ENCODE measurements at regions not wholly inside any gene's neighbourhood (a gene's known extent, or its start where the extent isn't known, plus 50 kb on each side); places are given as distances from the start of the nearest gene placed in this dataset.
"Not testable (repeated sequence)": the region's sequence is repeated elsewhere in the genome, so short reads cannot be mapped to it uniquely, and the experiment has no call there.

- DNase-seq (no peak), ATAC-seq (no peak)
- Mint-ChIP-seq H3K27me3 (peaks cover 5% of the 10 kb centered on the region), H3K27ac (no peak overlapping the region), H3K4me1 (peaks cover 3% of the 10 kb centered on the region), H3K36me3 (ENCODE audit: low read depth) (peaks cover 2% of the 10 kb centered on the region), H3K4me3 (no peak overlapping the region)
- no peaks in the 10 kb centered on the region for H3K9me3 ChIP-seq (ENCODE audit: control insufficient read depth, low read length, poor library complexity, severe bottlenecking)
Measured at GRCh38 chrX:13955975-13956374, 73.7 kb downstream of the GEMIN8 start.

GRCh38 chrX:13955095-13955647 is 74.5 kb downstream of the GEMIN8 start:
- H3K9me3 ChIP-seq (ENCODE audit: control insufficient read depth, low read length, poor library complexity, severe bottlenecking), result no peaks in the 10 kb centered on the region
- Mint-ChIP-seq H3K27ac (no peak overlapping the region), H3K4me3 (no peak overlapping the region), H3K27me3 (peaks cover 5% of the 10 kb centered on the region), H3K4me1 (peaks cover 3% of the 10 kb centered on the region), H3K36me3 (ENCODE audit: low read depth) (peaks cover 2% of the 10 kb centered on the region)
- DNase-seq, result no peak
- no peak for ATAC-seq

GRCh38 chrX:13952581-13952980 is 77.1 kb downstream of the GEMIN8 start:
- DNase-seq, result no peak
- Mint-ChIP-seq H3K27ac (no peak overlapping the region), H3K27me3 (peaks cover 5% of the 10 kb centered on the region), H3K4me3 (no peak overlapping the region), H3K4me1 (no peaks in the 10 kb centered on the region), H3K36me3 (ENCODE audit: low read depth) (no peaks in the 10 kb centered on the region)
- no peak for ATAC-seq
- H3K9me3 ChIP-seq (ENCODE audit: control insufficient read depth, low read length, poor library complexity, severe bottlenecking), result no peaks in the 10 kb centered on the region

- not testable (repeated sequence) for ATAC-seq; H3K27ac Mint-ChIP-seq; H3K4me3 Mint-ChIP-seq; H3K36me3 Mint-ChIP-seq (ENCODE audit: low read depth); DNase-seq; H3K9me3 ChIP-seq (ENCODE audit: control insufficient read depth, low read length, poor library complexity, severe bottlenecking); H3K4me1 Mint-ChIP-seq
- H3K27me3 Mint-ChIP-seq, result peaks cover 10% of the 10 kb centered on the region
Measured at GRCh38 chrX:13946223-13946622, 83.5 kb downstream of the GEMIN8 start.

- H3K27me3 Mint-ChIP-seq, result peaks cover 15% of the 10 kb centered on the region
- not testable (repeated sequence) for ATAC-seq
Measured at GRCh38 chrX:13945787-13946186, 83.9 kb downstream of the GEMIN8 start.

GRCh38 chrX:13940671-13941070 is 89.0 kb downstream of the GEMIN8 start:
- no peak for ATAC-seq
- Mint-ChIP-seq H3K4me1 (no peaks in the 10 kb centered on the region), H3K4me3 (no peak overlapping the region), H3K36me3 (ENCODE audit: low read depth) (no peaks in the 10 kb centered on the region), H3K27ac (no peak overlapping the region), H3K27me3 (peaks cover 21% of the 10 kb centered on the region)
- no peak for DNase-seq
- no peaks in the 10 kb centered on the region for H3K9me3 ChIP-seq (ENCODE audit: control insufficient read depth, low read length, poor library complexity, severe bottlenecking)

More at GRCh38 chrX:13945787-13946186, 83.9 kb downstream of the GEMIN8 start:
- not testable (repeated sequence) for H3K9me3 ChIP-seq (ENCODE audit: control insufficient read depth, low read length, poor library complexity, severe bottlenecking); H3K36me3 Mint-ChIP-seq (ENCODE audit: low read depth); H3K4me3 Mint-ChIP-seq; H3K4me1 Mint-ChIP-seq; DNase-seq; H3K27ac Mint-ChIP-seq

GRCh38 chrX:13939741-13940597 is 89.7 kb downstream of the GEMIN8 start:
- Mint-ChIP-seq H3K36me3 (ENCODE audit: low read depth) (no peaks in the 10 kb centered on the region), H3K27me3 (peaks cover 21% of the 10 kb centered on the region), H3K4me3 (no peak overlapping the region), H3K4me1 (no peaks in the 10 kb centered on the region), H3K27ac (no peak overlapping the region)
- H3K9me3 ChIP-seq (ENCODE audit: control insufficient read depth, low read length, poor library complexity, severe bottlenecking), result no peaks in the 10 kb centered on the region
- no peak for ATAC-seq
- DNase-seq, result no peak

- H3K4me3 Mint-ChIP-seq, result peak overlapping the region; percentile 57
- H3K27ac Mint-ChIP-seq, result no peak overlapping the region
- peaks cover 21% of the 10 kb centered on the region for H3K27me3 Mint-ChIP-seq
- H3K4me1 Mint-ChIP-seq, result no peaks in the 10 kb centered on the region
- DNase-seq (no peak), ATAC-seq (no peak)
- no peaks in the 10 kb centered on the region for H3K36me3 Mint-ChIP-seq (ENCODE audit: low read depth)
- H3K9me3 ChIP-seq (ENCODE audit: control insufficient read depth, low read length, poor library complexity, severe bottlenecking), result no peaks in the 10 kb centered on the region
Measured at GRCh38 chrX:13938829-13939530, 90.7 kb downstream of the GEMIN8 start.

- H3K4me3 Mint-ChIP-seq, result peak overlapping the region; percentile 53
- peaks cover 21% of the 10 kb centered on the region for H3K27me3 Mint-ChIP-seq
- ATAC-seq (no peak), DNase-seq (no peak)
- no peaks in the 10 kb centered on the region for H3K36me3 Mint-ChIP-seq (ENCODE audit: low read depth)
- H3K4me1 Mint-ChIP-seq, result no peaks in the 10 kb centered on the region
- H3K27ac Mint-ChIP-seq, result no peak overlapping the region
- no peaks in the 10 kb centered on the region for H3K9me3 ChIP-seq (ENCODE audit: control insufficient read depth, low read length, poor library complexity, severe bottlenecking)
Measured at GRCh38 chrX:13938051-13938828, 91.5 kb downstream of the GEMIN8 start.

- Mint-ChIP-seq H3K4me3 (peak overlapping the region; percentile 53), H3K36me3 (ENCODE audit: low read depth) (no peaks in the 10 kb centered on the region), H3K27ac (no peak overlapping the region), H3K27me3 (peaks cover 21% of the 10 kb centered on the region), H3K4me1 (no peaks in the 10 kb centered on the region)
- ATAC-seq, result no peak
- H3K9me3 ChIP-seq (ENCODE audit: control insufficient read depth, low read length, poor library complexity, severe bottlenecking), result no peaks in the 10 kb centered on the region
- DNase-seq, result no peak
Measured at GRCh38 chrX:13937370-13938050, 92.2 kb downstream of the GEMIN8 start.

GRCh38 chrX:13936521-13937225 is 93.0 kb downstream of the GEMIN8 start:
- no peak for ATAC-seq
- no peak overlapping the region for H3K27ac Mint-ChIP-seq
- no peak overlapping the region for H3K4me3 Mint-ChIP-seq
- H3K36me3 Mint-ChIP-seq (ENCODE audit: low read depth), result no peaks in the 10 kb centered on the region
- DNase-seq, result no peak
- H3K27me3 Mint-ChIP-seq, result peaks cover 19% of the 10 kb centered on the region
- no peaks in the 10 kb centered on the region for H3K4me1 Mint-ChIP-seq
- no peaks in the 10 kb centered on the region for H3K9me3 ChIP-seq (ENCODE audit: control insufficient read depth, low read length, poor library complexity, severe bottlenecking)

GRCh38 chrX:13934731-13935130 is 95.0 kb downstream of the GEMIN8 start:
- ATAC-seq (no peak), DNase-seq (no peak)
- no peaks in the 10 kb centered on the region for H3K9me3 ChIP-seq (ENCODE audit: control insufficient read depth, low read length, poor library complexity, severe bottlenecking)
- Mint-ChIP-seq H3K4me1 (no peaks in the 10 kb centered on the region), H3K36me3 (ENCODE audit: low read depth) (no peaks in the 10 kb centered on the region), H3K27ac (no peak overlapping the region), H3K27me3 (peaks cover 6% of the 10 kb centered on the region), H3K4me3 (no peak overlapping the region)

Data from T-helper 17 cell (primary cell).